Stimulated activated memory B cell treated with anti-CD40 and anti-IgM and Interleukin-4, amounts not matched to agents 10 μg/mL and 1 μg/mL and 100 μg/mL, for 72 hours (primary cell): ENCODE measurements at regions not wholly inside any gene's neighbourhood (a gene's known extent, or its start where the extent isn't known, plus 50 kb on each side); places are given as distances from the start of the nearest gene placed in this dataset.

Source experiments
- ATAC-seq: fragments of 150-1000 bp; cut with Tn5 transposase; 2 replicates; pipeline ENCODE4 v1.10.0; 2021
- H3K27ac Mint-ChIP-seq: one replicate; pipeline ENCODE4 v1.8.0; 2022; ENCODE audit warnings: mild to moderate bottlenecking, mixed read lengths
- H3K27me3 Mint-ChIP-seq: one replicate; pipeline ENCODE4 v1.8.0; 2022; ENCODE audit warnings: mixed read lengths
- H3K36me3 Mint-ChIP-seq: one replicate; pipeline ENCODE4 v1.8.0; 2022; ENCODE audit warnings: mixed read lengths
- H3K4me1 Mint-ChIP-seq: one replicate; pipeline ENCODE4 v1.8.0; 2022; ENCODE audit warnings: mixed read lengths
- H3K4me3 Mint-ChIP-seq: one replicate; pipeline ENCODE4 v1.8.0; 2022; ENCODE audit warnings: mild to moderate bottlenecking, moderate library complexity, mixed read lengths
- H3K9me3 Mint-ChIP-seq: one replicate; pipeline ENCODE4 v1.8.0; 2022; ENCODE audit warnings: mixed read lengths

- Mint-ChIP-seq H3K9me3 (peaks cover 2% of the 10 kb centered on the region), H3K27me3 (no peaks in the 10 kb centered on the region), H3K36me3 (no peaks in the 10 kb centered on the region), H3K4me1 (no peaks in the 10 kb centered on the region), H3K27ac (no peak overlapping the region), H3K4me3 (no peak overlapping the region)
- ATAC-seq = no peak
These were observed 52.2 kb downstream of the FAT3 start for GRCh38 chr11:92276773-92277172.

- no peaks in the 10 kb centered on the region for H3K27me3 Mint-ChIP-seq
- peaks cover 2% of the 10 kb centered on the region for H3K9me3 Mint-ChIP-seq
- H3K27ac Mint-ChIP-seq = no peak overlapping the region
- no peak overlapping the region for H3K4me3 Mint-ChIP-seq
- H3K36me3 Mint-ChIP-seq = no peaks in the 10 kb centered on the region
- no peak for ATAC-seq
- no peaks in the 10 kb centered on the region for H3K4me1 Mint-ChIP-seq
These were observed 53.3 kb downstream of the FAT3 start for GRCh38 chr11:92277871-92278270.

- H3K4me3 Mint-ChIP-seq = no peak overlapping the region
- no peaks in the 10 kb centered on the region for H3K4me1 Mint-ChIP-seq
- ATAC-seq = no peak
- H3K27ac Mint-ChIP-seq = no peak overlapping the region
- no peaks in the 10 kb centered on the region for H3K27me3 Mint-ChIP-seq
- H3K36me3 Mint-ChIP-seq = no peaks in the 10 kb centered on the region
- H3K9me3 Mint-ChIP-seq = peaks cover 3% of the 10 kb centered on the region
These were observed 54.3 kb downstream of the FAT3 start for GRCh38 chr11:92278791-92279433.

GRCh38 chr11:92284107-92284506 lies 59.5 kb downstream of the FAT3 start:
- Mint-ChIP-seq H3K4me1 (no peaks in the 10 kb centered on the region), H3K4me3 (no peak overlapping the region), H3K36me3 (no peaks in the 10 kb centered on the region)

GRCh38 chr11:92284558-92284957 lies 59.9 kb downstream of the FAT3 start:
- no peak for ATAC-seq
- peaks cover 7% of the 10 kb centered on the region for H3K9me3 Mint-ChIP-seq
- H3K4me3 Mint-ChIP-seq = no peak overlapping the region
- H3K27ac Mint-ChIP-seq = no peak overlapping the region
- no peaks in the 10 kb centered on the region for H3K4me1 Mint-ChIP-seq
- H3K27me3 Mint-ChIP-seq = no peaks in the 10 kb centered on the region
- H3K36me3 Mint-ChIP-seq = no peaks in the 10 kb centered on the region

More at GRCh38 chr11:92284107-92284506, 59.5 kb downstream of the FAT3 start:
- Mint-ChIP-seq H3K27me3 (no peaks in the 10 kb centered on the region), H3K27ac (no peak overlapping the region), H3K9me3 (peaks cover 7% of the 10 kb centered on the region)
- ATAC-seq = no peak

- Mint-ChIP-seq H3K4me1 (no peaks in the 10 kb centered on the region), H3K27ac (no peak overlapping the region), H3K27me3 (no peaks in the 10 kb centered on the region), H3K4me3 (no peak overlapping the region), H3K9me3 (peaks cover 11% of the 10 kb centered on the region), H3K36me3 (no peaks in the 10 kb centered on the region)
- no peak for ATAC-seq
These were observed 61.2 kb downstream of the FAT3 start for GRCh38 chr11:92285776-92286175.

GRCh38 chr11:92286709-92287108 lies 62.1 kb downstream of the FAT3 start:
- H3K4me3 Mint-ChIP-seq = no peak overlapping the region
- ATAC-seq = no peak

GRCh38 chr11:92295175-92296137 lies 70.8 kb downstream of the FAT3 start:
- H3K27me3 Mint-ChIP-seq = no peaks in the 10 kb centered on the region
- no peaks in the 10 kb centered on the region for H3K4me1 Mint-ChIP-seq
- ATAC-seq = no peak
- peaks cover 4% of the 10 kb centered on the region for H3K9me3 Mint-ChIP-seq
- H3K27ac Mint-ChIP-seq = no peak overlapping the region
- no peaks in the 10 kb centered on the region for H3K36me3 Mint-ChIP-seq
- H3K4me3 Mint-ChIP-seq = no peak overlapping the region

More at GRCh38 chr11:92286709-92287108, 62.1 kb downstream of the FAT3 start:
- H3K9me3 Mint-ChIP-seq = peaks cover 11% of the 10 kb centered on the region
- H3K4me1 Mint-ChIP-seq = no peaks in the 10 kb centered on the region
- no peaks in the 10 kb centered on the region for H3K27me3 Mint-ChIP-seq
- H3K36me3 Mint-ChIP-seq = no peaks in the 10 kb centered on the region
- H3K27ac Mint-ChIP-seq = no peak overlapping the region

GRCh38 chr11:92296138-92296515 lies 71.5 kb downstream of the FAT3 start:
- no peak overlapping the region for H3K27ac Mint-ChIP-seq
- no peaks in the 10 kb centered on the region for H3K4me1 Mint-ChIP-seq
- no peak overlapping the region for H3K4me3 Mint-ChIP-seq
- H3K36me3 Mint-ChIP-seq = no peaks in the 10 kb centered on the region
- no peaks in the 10 kb centered on the region for H3K27me3 Mint-ChIP-seq
- no peak for ATAC-seq
- H3K9me3 Mint-ChIP-seq = peaks cover 4% of the 10 kb centered on the region

GRCh38 chr11:92297567-92298553 lies 73.2 kb downstream of the FAT3 start:
- Mint-ChIP-seq H3K4me3 (no peak overlapping the region), H3K27me3 (no peaks in the 10 kb centered on the region), H3K36me3 (no peaks in the 10 kb centered on the region), H3K27ac (no peak overlapping the region), H3K4me1 (no peaks in the 10 kb centered on the region), H3K9me3 (peaks cover 4% of the 10 kb centered on the region)
- no peak for ATAC-seq

- Mint-ChIP-seq H3K36me3 (no peaks in the 10 kb centered on the region), H3K4me3 (no peak overlapping the region), H3K27ac (no peak overlapping the region), H3K27me3 (no peaks in the 10 kb centered on the region), H3K4me1 (no peaks in the 10 kb centered on the region), H3K9me3 (peaks cover 2% of the 10 kb centered on the region)
- ATAC-seq = no peak
These were observed 76.3 kb downstream of the FAT3 start for GRCh38 chr11:92300876-92301275.

- ATAC-seq = no peak
- Mint-ChIP-seq H3K4me1 (no peaks in the 10 kb centered on the region), H3K27me3 (no peaks in the 10 kb centered on the region), H3K36me3 (no peaks in the 10 kb centered on the region), H3K4me3 (no peak overlapping the region), H3K9me3 (peaks cover 2% of the 10 kb centered on the region), H3K27ac (no peak overlapping the region)
These were observed 78.2 kb downstream of the FAT3 start for GRCh38 chr11:92302770-92303169.

- Mint-ChIP-seq H3K9me3 (peaks cover 2% of the 10 kb centered on the region), H3K4me3 (no peak overlapping the region), H3K27me3 (no peaks in the 10 kb centered on the region), H3K27ac (no peak overlapping the region), H3K36me3 (no peaks in the 10 kb centered on the region), H3K4me1 (no peaks in the 10 kb centered on the region)
- ATAC-seq = no peak
These were observed 79.7 kb downstream of the FAT3 start for GRCh38 chr11:92304271-92304670.

GRCh38 chr11:92306966-92307510 lies 82.4 kb downstream of the FAT3 start:
- Mint-ChIP-seq H3K27ac (no peak overlapping the region), H3K27me3 (no peaks in the 10 kb centered on the region), H3K9me3 (peaks cover 2% of the 10 kb centered on the region), H3K4me3 (no peak overlapping the region), H3K4me1 (no peaks in the 10 kb centered on the region), H3K36me3 (no peaks in the 10 kb centered on the region)
- no peak for ATAC-seq

GRCh38 chr11:92308366-92308765 lies 83.7 kb downstream of the FAT3 start:
- no peak for ATAC-seq
- no peaks in the 10 kb centered on the region for H3K4me1 Mint-ChIP-seq
- no peak overlapping the region for H3K27ac Mint-ChIP-seq
- H3K27me3 Mint-ChIP-seq = no peaks in the 10 kb centered on the region
- H3K4me3 Mint-ChIP-seq = no peak overlapping the region
- H3K9me3 Mint-ChIP-seq = no peaks in the 10 kb centered on the region
- no peaks in the 10 kb centered on the region for H3K36me3 Mint-ChIP-seq
